ENCODE measurements at regions not wholly inside any gene's neighbourhood (a gene's known extent, or its start where the extent isn't known, plus 50 kb on each side); places are given as distances from the start of the nearest gene placed in this dataset.

- no peak for DNase-seq
These were observed 351.7 kb upstream of the THRB start for GRCh38 chr3:24846286-24846860.

GRCh38 chr3:24850245-24850644 is 355.6 kb upstream of the THRB start:
- no peak for DNase-seq

- DNase-seq, result no peak
These were observed 359.2 kb upstream of the THRB start for GRCh38 chr3:24853685-24854490.

GRCh38 chr3:24854748-24855147 is 360.1 kb upstream of the THRB start:
- DNase-seq, result no peak

- DNase-seq, result no peak
These were observed 363.3 kb upstream of the THRB start for GRCh38 chr3:24857945-24858344.

GRCh38 chr3:24863215-24863614 is 368.6 kb upstream of the THRB start:
- no peak for DNase-seq

GRCh38 chr3:24867783-24868182 is 373.1 kb upstream of the THRB start:
- DNase-seq, result no peak

- DNase-seq, result no peak
These were observed 386.6 kb upstream of the THRB start for GRCh38 chr3:24881239-24881638.

GRCh38 chr3:24886501-24886900 is 391.9 kb upstream of the THRB start:
- DNase-seq, result no peak

GRCh38 chr3:24890012-24890411 is 395.4 kb upstream of the THRB start:
- no peak for DNase-seq

GRCh38 chr3:24899373-24899772 is 404.7 kb upstream of the THRB start:
- DNase-seq, result no peak

GRCh38 chr3:24899901-24900603 is 405.4 kb upstream of the THRB start:
- no peak for DNase-seq

GRCh38 chr3:24905266-24905665 is 410.6 kb upstream of the THRB start:
- DNase-seq, result no peak

GRCh38 chr3:24907106-24907505 is 412.5 kb upstream of the THRB start:
- no peak for DNase-seq

- DNase-seq, result no peak
These were observed 416.4 kb upstream of the THRB start for GRCh38 chr3:24911076-24911475.

- DNase-seq, result no peak
These were observed 421.0 kb upstream of the THRB start for GRCh38 chr3:24915639-24916038.

GRCh38 chr3:24917908-24918307 is 423.3 kb upstream of the THRB start:
- no peak for DNase-seq

- DNase-seq, result no peak
These were observed 428.9 kb upstream of the THRB start for GRCh38 chr3:24923570-24923969.

GRCh38 chr3:24929521-24929920 is 434.9 kb upstream of the THRB start:
- DNase-seq, result no peak

- DNase-seq, result no peak
These were observed 438.8 kb upstream of the THRB start for GRCh38 chr3:24933401-24933800.

- no peak for DNase-seq
These were observed 441.9 kb upstream of the THRB start for GRCh38 chr3:24936574-24936973.

GRCh38 chr3:24937228-24937627 is 442.6 kb upstream of the THRB start:
- no peak for DNase-seq

GRCh38 chr3:24937780-24938179 is 443.1 kb upstream of the THRB start:
- no peak for DNase-seq

- no peak for DNase-seq
These were observed 449.3 kb upstream of the THRB start for GRCh38 chr3:24943961-24944360.
